ENCODE measurements at regions not wholly inside any gene's neighbourhood (a gene's known extent, or its start where the extent isn't known, plus 50 kb on each side); places are given as distances from the start of the nearest gene placed in this dataset.

DNA sequence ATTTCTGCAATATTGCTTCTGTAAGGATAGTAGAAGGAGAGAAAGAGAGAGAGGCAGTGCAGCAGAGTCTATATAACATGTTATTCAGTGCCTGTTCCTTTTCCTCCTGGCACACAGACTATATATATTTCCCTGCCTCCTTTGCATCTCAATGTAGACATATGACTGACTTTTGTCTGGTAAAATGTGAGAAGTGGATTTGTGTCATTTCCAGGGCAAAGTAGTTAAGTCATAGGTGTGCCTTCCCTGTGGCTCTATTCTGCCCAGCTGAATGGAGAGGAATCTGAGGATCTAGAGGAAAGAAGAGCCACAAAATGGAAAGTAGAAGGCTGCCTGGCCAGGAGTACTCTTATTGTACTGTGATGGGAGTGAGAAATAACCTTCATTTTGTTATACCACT is 54.6 kb upstream of the CADPS start (continued):
- TF ChIP-seq, protein P1, sequence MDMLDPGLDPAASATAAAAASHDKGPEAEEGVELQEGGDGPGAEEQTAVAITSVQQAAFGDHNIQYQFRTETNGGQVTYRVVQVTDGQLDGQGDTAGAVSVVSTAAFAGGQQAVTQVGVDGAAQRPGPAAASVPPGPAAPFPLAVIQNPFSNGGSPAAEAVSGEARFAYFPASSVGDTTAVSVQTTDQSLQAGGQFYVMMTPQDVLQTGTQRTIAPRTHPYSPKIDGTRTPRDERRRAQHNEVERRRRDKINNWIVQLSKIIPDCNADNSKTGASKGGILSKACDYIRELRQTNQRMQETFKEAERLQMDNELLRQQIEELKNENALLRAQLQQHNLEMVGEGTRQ (IDR thresholded peaks at IDR 0.05; ENCODE audit: borderline replicate concordance, low read depth, low read length) = no peak
- TF ChIP-seq TAF1 (IDR thresholded peaks at IDR 0.05; ENCODE audit: borderline replicate concordance, low read depth, low read length) (no peak), ELF1 (IDR thresholded peaks at IDR 0.05) (no peak), EZH2phosphoT487 (IDR thresholded peaks at IDR 0.05; ENCODE audit: borderline replicate concordance, low read depth) (no peak), FOSL2 (IDR thresholded peaks at IDR 0.05; ENCODE audit: borderline replicate concordance, low read depth) (no peak)

DNA sequence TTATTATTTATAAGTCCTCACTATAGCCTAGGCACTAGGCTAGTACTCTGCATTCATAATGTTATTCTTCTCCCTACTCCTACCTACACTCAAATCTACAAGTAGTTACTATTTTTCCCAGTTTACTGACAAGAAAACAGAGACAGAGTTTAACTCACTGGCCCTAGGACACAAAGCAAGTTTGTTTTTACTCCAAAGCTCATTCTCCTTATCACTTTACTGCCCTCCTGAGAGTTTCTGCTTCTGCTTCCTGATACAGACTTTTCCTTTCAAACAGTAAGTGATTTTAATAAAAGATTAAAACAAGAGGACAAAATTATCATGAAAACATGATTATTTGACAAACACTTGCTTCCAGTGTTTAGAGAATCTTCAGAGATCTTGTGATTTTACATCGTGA is 60.6 kb upstream of the CADPS start:
- no peaks in the 10 kb centered on the region for H3K9me2 ChIP-seq
- no peak overlapping the region for H3K9ac ChIP-seq
- H3F3A ChIP-seq (replicated peaks; ENCODE audit: insufficient read depth) = no peaks in the 10 kb centered on the region
- H3K4me1 ChIP-seq (ENCODE audit: control insufficient read depth in 1 of 2, insufficient read depth in 2 of 2, low read depth in 1 of 2, low read length in 1 of 2) = no peaks in the 10 kb centered on the region
- no peaks in the 10 kb centered on the region for H3K9me3 ChIP-seq
- no peak for DNase-seq
- no peak overlapping the region for H3K4me3 ChIP-seq (ENCODE audit: low read depth in 2 of 2, low read length in 1 of 2)
- no peak overlapping the region for H3K4me2 ChIP-seq
- H3K27ac ChIP-seq (ENCODE audit: low read depth in 2 of 2, low read length in 1 of 2) = no peak overlapping the region
- ChIA-PET CTCF (no interaction called here), POLR2A (no interaction called here)
- H3K27me3 ChIP-seq (ENCODE audit: insufficient read depth) = no peaks in the 10 kb centered on the region
- no peaks in the 10 kb centered on the region for H3K36me3 ChIP-seq (replicated peaks in 1 of 2; ENCODE audit: control insufficient read depth in 1 of 2, insufficient read depth in 2 of 2, low read length in 1 of 2)
- no peaks in the 10 kb centered on the region for H4K20me1 ChIP-seq (ENCODE audit: insufficient read depth)
- TF ChIP-seq NFIC (IDR thresholded peaks at IDR 0.05; ENCODE audit: borderline replicate concordance) (no peak), FOSL2 (IDR thresholded peaks at IDR 0.05; ENCODE audit: borderline replicate concordance, low read depth) (no peak), SMC3 (IDR thresholded peaks at IDR 0.05; ENCODE audit: low read depth, low read length) (no peak), POLR2AphosphoS5 (IDR thresholded peaks at IDR 0.05; ENCODE audit: low read depth, low read length) (no peak), EZH2phosphoT487 (IDR thresholded peaks at IDR 0.05; ENCODE audit: borderline replicate concordance, low read depth) (no peak), GABPA (IDR thresholded peaks at IDR 0.05; ENCODE audit: low read depth) (no peak), CHD2 (IDR thresholded peaks at IDR 0.05; ENCODE audit: low read length, partially characterized antibody) (no peak), RAD21 (IDR thresholded peaks at IDR 0.05; ENCODE audit: low read length) (no peak), FOXM1 (IDR thresholded peaks at IDR 0.05; ENCODE audit: low read depth) (no peak)
- no peaks in the 10 kb centered on the region for H3K79me2 ChIP-seq (ENCODE audit: insufficient read depth)
- H2AFZ ChIP-seq (ENCODE audit: low read depth) = no peak overlapping the region
- 35% methylated on average over 1 of the region's 1 CpG for WGBS (ENCODE audit: low lambda C conversion rate)

- TF ChIP-seq, protein P2, sequence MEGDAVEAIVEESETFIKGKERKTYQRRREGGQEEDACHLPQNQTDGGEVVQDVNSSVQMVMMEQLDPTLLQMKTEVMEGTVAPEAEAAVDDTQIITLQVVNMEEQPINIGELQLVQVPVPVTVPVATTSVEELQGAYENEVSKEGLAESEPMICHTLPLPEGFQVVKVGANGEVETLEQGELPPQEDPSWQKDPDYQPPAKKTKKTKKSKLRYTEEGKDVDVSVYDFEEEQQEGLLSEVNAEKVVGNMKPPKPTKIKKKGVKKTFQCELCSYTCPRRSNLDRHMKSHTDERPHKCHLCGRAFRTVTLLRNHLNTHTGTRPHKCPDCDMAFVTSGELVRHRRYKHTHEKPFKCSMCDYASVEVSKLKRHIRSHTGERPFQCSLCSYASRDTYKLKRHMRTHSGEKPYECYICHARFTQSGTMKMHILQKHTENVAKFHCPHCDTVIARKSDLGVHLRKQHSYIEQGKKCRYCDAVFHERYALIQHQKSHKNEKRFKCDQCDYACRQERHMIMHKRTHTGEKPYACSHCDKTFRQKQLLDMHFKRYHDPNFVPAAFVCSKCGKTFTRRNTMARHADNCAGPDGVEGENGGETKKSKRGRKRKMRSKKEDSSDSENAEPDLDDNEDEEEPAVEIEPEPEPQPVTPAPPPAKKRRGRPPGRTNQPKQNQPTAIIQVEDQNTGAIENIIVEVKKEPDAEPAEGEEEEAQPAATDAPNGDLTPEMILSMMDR (IDR thresholded peaks at IDR 0.05) = no peak
- no peak for TF ChIP-seq USF1 (IDR thresholded peaks at IDR 0.05; ENCODE audit: borderline replicate concordance, low read depth)
- no peak for TF ChIP-seq RXRA (IDR thresholded peaks at IDR 0.05; ENCODE audit: borderline replicate concordance, low read depth)
- no peak for TF ChIP-seq FOSL2 (IDR thresholded peaks at IDR 0.05; ENCODE audit: borderline replicate concordance, low read depth)
- no peaks in the 10 kb centered on the region for H3K9me3 ChIP-seq
- H3K79me2 ChIP-seq (ENCODE audit: insufficient read depth) = no peaks in the 10 kb centered on the region
- POLR2A ChIA-PET = no interaction called here
- H3K27me3 ChIP-seq (ENCODE audit: insufficient read depth) = no peaks in the 10 kb centered on the region
- no peak overlapping the region for H2AFZ ChIP-seq (ENCODE audit: low read depth)
- H3K4me3 ChIP-seq (ENCODE audit: low read depth in 2 of 2, low read length in 1 of 2) = no peak overlapping the region
- no peaks in the 10 kb centered on the region for H3K9me2 ChIP-seq
- H3F3A ChIP-seq (replicated peaks; ENCODE audit: insufficient read depth) = no peaks in the 10 kb centered on the region
- no peak for DNase-seq
- 75% methylated on average over 5 of the region's 5 CpGs for WGBS (ENCODE audit: low lambda C conversion rate)
- no peaks in the 10 kb centered on the region for H4K20me1 ChIP-seq (ENCODE audit: insufficient read depth)
- H3K27ac ChIP-seq (ENCODE audit: low read depth in 2 of 2, low read length in 1 of 2) = no peak overlapping the region
- H3K4me1 ChIP-seq (ENCODE audit: control insufficient read depth in 1 of 2, insufficient read depth in 2 of 2, low read depth in 1 of 2, low read length in 1 of 2) = no peaks in the 10 kb centered on the region
- H3K9ac ChIP-seq = no peak overlapping the region
- CTCF ChIA-PET = no interaction called here
- H3K36me3 ChIP-seq (replicated peaks in 1 of 2; ENCODE audit: control insufficient read depth in 1 of 2, insufficient read depth in 2 of 2, low read length in 1 of 2) = no peaks in the 10 kb centered on the region
- H3K4me2 ChIP-seq = no peak overlapping the region
Measured at GRCh38 chr3:62936626-62937254, 61.5 kb upstream of the CADPS start.

All from SK-N-SH (cell line).